HG03342 (cell line): ENCODE measurements at regions not wholly inside any gene's neighbourhood (a gene's known extent, or its start where the extent isn't known, plus 50 kb on each side); places are given as distances from the start of the nearest gene placed in this dataset.

Source experiments
- ATAC-seq: cut with Tn5 transposase; IDR thresholded peaks from one replicate; pipeline ENCODE4 v1.9.1; 2021; ENCODE audit warnings: mild to moderate bottlenecking, moderate library complexity; ENCODE audit not compliant: unreplicated experiment

DNA sequence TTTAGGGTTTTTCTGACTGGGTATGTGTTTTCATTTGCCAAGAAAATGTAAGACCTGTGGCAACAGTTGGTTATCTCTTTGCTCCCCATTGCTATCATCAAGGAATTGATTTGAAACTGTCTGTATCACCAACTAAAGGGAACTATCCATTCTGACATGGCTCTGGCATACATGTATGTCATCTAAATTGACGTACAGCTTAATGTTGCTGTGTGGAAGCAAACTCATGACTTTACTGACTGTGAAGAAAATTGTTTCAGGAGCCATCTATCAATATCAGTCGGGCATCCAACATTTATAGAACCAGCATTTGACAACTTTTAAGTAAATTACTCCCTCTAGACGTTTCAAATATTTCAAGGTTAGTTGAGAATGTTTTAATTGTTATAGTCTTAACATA, 555.8 kb upstream of the EPHA7 start:
- ATAC-seq, result no peak

DNA sequence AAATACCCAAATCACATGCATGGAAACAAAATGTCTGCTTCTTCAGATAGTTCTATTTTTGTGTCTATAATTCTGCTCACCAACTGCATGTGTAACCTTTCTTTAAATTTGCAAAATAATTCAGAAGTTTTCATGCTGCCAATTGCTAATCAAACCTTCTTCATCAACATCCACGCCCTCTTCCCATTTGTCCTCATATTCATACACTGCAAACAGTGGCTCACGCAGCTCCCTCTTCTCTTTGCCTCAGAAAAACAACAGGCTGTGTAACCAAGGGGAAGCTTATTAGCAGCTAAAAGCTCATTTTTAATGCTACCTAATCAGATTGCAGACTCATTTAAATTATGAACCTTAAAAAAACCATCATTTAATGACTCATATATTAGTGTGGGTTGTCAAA, 555.0 kb upstream of the EPHA7 start:
- no peak for ATAC-seq

DNA sequence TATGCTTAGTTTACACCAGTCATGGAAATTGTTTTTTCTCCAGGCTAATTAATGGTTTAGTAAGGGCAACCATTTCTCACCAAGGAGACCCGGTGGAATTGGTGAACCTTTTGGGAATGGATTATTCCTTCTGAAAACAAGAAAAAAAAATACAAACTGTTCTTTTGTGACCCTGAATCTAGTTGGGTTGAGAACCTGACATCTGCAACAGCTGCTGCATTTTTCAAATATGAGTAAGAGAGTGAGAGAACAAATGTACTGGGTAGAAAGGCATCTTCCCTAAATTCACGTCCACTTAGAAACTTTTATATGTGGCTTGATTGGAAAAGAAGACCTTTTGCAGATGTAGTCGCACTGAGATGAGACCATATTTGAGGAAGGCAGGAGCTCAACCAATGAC, 553.4 kb upstream of the EPHA7 start:
- no peak for ATAC-seq

DNA sequence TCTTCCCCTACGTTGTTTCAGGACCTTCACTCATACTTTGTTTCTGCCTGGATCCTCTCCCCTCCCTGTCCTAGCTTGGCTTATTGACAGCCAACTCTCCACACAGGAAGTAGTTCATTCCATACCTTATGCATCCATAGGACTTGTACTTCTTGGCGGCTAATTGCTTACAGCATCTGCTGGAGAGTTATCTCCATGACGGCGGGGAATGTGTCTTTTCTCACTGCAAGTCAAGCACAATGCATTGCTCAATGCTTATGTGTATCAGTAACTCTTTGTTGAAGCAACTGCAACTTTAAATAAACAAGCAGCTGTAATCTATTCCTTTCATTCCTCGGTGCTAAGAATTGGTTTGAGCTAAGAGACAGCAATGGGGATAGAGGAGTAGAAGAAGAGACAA, 551.3 kb upstream of the EPHA7 start:
- no peak for ATAC-seq

- ATAC-seq, result no peak
Observed at GRCh38 chr6:93968126-93968525, 548.8 kb upstream of the EPHA7 start.

DNA sequence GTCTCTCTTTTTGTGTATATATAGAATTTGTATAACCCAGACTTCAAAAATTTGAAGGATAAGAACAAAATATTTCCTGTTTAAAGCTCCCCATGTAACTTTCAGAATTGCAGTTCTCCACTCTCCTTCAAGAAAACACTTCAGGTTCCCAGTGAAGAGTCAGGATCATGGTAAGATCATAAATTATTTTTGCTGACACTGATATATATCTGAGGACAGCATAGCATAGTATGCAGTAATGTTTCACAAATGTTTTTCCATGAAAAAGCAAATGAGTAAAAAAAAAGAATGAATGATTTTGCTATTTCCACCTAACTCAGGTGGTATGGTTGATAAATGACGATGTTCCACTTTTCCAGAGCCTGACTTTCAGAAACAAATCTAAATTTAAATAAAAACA, 545.6 kb upstream of the EPHA7 start:
- ATAC-seq, result no peak

DNA sequence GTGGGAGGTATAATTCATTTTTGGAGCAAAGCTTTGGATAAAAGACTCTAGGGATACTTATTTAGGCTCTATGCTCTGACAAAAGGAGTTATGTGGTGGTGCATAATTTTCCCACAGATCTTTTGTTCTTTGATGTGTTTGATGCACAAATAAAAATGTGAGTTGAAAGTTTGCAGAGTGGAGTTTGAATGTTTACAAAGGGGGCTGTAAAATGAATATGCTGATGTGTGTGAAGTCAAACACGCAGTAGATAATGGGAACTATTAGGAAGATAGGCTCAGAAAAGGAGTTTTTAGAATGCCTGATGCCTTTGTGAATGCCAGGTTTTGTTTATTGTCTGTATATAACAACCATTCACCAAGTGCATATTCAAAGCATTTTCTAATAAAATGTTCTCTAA, 545.0 kb upstream of the EPHA7 start:
- ATAC-seq, result no peak

GRCh38 chr6:93962566-93962965, 543.2 kb upstream of the EPHA7 start:
- no peak for ATAC-seq

DNA sequence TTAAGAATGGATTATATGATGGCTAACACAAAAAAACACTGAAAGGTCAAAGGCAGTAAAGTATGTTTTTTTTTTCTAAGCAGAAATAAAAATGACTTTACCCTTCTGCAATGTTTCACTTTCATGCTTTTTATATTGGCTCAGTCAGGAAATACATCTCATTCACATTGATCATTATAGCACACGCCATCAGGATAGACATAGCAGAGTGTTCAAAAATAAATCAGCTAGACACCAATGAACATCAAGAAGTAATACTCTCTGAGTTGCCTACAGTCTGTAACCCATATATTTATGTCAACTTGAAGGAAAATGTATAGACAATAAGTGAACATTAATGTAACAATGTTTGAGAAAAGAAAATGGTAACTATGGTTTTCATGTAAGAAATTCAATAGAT, 535.2 kb upstream of the EPHA7 start:
- ATAC-seq, result no peak

DNA sequence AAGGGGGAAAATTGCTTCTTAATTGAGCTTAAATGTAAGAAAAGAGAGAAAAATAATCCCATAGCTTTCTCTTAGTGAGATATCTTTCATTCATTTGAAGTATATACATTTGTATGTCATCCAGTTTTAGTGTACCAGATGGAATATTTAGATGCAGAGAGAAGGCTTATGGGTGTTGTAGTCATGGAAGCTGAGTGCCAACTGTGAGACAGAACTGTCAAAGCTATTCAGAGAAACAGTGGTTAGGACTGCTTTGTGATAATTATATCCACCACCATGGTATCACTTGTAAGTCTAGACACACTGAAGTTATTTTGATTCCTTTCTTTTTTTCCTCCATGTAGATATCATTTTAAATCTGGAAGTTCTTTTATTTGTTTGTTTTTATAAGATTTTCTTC, 524.3 kb upstream of the EPHA7 start:
- ATAC-seq, result no peak

DNA sequence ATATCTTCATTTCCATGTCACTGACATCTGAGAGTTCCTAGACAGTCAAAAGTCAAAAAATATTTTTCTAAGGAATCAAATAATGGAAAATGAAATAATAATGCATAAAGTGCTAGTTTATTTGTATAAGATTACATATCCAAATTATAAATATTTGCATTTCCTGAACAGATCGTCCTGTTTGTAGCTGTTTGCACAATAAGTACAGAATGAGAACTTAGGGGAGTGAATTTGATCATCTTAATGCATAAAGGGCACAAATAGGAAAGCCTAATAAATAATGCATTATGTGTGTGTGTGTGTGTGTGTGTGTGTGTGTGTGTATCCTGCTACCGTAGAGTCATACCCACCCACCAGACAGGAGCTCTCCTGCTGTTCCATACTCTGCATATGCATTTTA, 521.0 kb upstream of the EPHA7 start:
- no peak for ATAC-seq

GRCh38 chr6:93932175-93932574, 512.8 kb upstream of the EPHA7 start:
- ATAC-seq, result no peak

DNA sequence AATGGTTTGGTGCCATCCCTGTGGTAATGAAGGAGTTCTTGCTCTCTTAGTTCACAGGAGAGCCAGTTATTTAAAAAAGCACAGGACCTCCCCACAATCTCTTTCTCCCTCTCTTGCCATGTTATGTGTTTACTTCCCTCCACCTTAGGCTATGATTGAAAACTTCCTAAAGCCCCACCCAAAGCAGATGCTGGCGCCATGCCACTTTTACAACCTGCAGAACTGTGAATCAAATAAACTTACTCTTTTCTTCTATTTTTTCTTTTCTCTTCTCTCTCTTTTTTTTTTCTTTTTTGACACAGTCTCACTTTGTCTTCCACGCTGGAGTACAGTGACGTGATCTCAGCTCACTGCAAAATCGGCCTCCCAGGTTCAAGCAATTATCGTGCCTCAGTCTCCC, 508.4 kb upstream of the EPHA7 start:
- ATAC-seq, result no peak

DNA sequence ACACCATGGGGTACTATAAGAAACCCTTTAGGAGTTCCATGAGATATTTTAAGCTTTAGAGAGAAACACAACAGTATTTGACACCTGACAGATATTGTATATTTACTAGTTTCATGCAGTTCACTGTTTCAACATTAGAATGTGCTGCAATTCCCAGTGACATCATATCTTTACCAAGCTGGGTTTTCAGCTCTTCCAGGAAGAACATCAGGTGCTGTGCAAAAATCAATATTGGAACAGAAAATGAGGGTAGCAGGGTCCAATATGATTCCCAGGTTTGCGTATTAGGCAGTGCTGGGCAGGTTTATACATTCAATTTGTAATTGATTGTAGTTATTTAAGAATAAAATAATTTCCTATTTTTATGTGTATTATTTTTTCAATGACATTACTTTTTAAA, 500.0 kb upstream of the EPHA7 start:
- no peak for ATAC-seq

- no peak for ATAC-seq
Observed at GRCh38 chr6:93918258-93918657, 498.9 kb upstream of the EPHA7 start.

- no peak for ATAC-seq
Observed at GRCh38 chr6:93917216-93917615, 497.9 kb upstream of the EPHA7 start.

DNA sequence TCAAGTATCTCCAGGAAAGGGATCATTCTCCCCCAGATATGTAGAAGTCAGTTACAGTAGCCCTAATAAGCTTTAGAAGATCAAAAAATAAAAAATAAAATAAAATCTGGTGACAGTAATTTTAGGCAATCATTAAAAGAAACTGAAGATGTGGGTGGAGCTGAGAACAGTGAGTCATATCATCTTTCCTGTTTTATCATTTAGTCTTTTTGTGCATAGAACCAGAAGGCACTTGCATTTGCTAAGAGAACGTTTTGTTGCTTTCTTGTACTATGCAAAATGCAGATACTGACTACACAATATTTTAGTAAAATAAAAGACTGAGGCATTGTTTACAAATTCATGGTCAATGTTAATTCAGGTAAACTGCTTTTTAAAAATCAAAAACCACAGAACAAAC, 497.4 kb upstream of the EPHA7 start:
- ATAC-seq, result no peak

GRCh38 chr6:93915961-93916360, 496.6 kb upstream of the EPHA7 start:
- no peak for ATAC-seq

- no peak for ATAC-seq
Observed at GRCh38 chr6:93902517-93902916, 483.2 kb upstream of the EPHA7 start.

- no peak for ATAC-seq
Observed at GRCh38 chr6:93900142-93900541, 480.8 kb upstream of the EPHA7 start.

- ATAC-seq, result no peak
Observed at GRCh38 chr6:93896081-93896480, 476.7 kb upstream of the EPHA7 start.

DNA sequence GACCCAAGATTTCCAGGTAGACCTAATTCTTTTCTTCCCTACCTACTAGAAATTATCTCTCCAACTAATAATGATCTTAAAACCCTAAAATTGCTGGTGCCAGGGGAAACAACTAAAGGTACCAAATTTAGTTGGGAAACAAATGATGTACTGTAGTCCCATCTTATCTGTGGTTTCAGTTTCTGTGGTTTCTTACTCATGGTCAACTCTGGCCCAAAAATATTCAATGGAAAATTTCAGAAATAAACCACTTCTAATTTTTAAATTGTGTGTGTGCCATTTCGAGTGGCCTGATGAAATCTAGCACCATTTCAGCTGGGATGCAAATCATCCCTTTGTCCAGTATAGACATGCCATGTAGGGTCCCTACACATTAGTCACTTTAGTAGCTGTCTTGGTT, 475.2 kb upstream of the EPHA7 start:
- ATAC-seq, result no peak

DNA sequence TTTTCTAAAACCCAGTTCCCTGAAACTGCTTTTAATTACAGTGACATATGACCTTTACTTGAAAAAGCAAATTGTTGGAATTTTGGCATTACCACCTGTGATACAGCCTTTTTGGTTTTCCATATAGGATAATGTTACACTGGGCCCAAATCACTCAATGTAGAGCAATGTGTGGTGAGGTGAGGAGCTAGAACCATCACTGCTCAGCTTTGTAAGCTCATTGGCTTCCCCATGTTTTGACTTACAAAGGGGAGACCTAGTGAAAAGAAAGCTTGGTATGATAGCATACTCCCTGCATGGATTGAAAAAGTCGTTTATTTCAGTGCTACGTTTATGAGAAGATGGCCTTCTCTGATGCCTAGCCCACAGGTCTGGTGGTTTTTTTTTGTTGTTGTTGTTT, 470.4 kb upstream of the EPHA7 start:
- no peak for ATAC-seq

GRCh38 chr6:93886416-93886815, 467.1 kb upstream of the EPHA7 start:
- no peak for ATAC-seq
